ENCODE measurements at regions not wholly inside any gene's neighbourhood (a gene's known extent, or its start where the extent isn't known, plus 50 kb on each side); places are given as distances from the start of the nearest gene placed in this dataset.

DNA sequence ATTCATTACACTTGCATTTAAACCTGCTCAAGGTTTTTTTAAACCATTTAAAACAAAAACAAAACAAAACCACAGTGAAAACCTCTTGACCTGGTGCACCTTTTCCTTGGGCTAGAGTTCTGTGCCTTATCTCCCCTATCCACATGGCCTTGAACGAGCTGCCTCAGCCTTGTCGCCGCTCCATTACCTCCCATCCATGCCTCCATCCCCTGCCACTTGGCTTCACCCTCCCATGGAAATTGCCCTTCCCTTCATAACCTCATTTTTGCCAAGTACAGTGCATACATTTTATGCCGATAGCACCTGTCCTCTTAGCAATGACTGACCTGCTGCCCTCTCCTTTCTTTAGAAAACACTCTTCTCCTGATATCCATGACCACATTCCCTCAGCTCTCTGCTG lies 188.6 kb upstream of the ASIC2 start:
- TF ChIP-seq, protein P1, sequence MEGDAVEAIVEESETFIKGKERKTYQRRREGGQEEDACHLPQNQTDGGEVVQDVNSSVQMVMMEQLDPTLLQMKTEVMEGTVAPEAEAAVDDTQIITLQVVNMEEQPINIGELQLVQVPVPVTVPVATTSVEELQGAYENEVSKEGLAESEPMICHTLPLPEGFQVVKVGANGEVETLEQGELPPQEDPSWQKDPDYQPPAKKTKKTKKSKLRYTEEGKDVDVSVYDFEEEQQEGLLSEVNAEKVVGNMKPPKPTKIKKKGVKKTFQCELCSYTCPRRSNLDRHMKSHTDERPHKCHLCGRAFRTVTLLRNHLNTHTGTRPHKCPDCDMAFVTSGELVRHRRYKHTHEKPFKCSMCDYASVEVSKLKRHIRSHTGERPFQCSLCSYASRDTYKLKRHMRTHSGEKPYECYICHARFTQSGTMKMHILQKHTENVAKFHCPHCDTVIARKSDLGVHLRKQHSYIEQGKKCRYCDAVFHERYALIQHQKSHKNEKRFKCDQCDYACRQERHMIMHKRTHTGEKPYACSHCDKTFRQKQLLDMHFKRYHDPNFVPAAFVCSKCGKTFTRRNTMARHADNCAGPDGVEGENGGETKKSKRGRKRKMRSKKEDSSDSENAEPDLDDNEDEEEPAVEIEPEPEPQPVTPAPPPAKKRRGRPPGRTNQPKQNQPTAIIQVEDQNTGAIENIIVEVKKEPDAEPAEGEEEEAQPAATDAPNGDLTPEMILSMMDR (IDR thresholded peaks at IDR 0.05), result no peak
- TF ChIP-seq POLR2A (IDR thresholded peaks at IDR 0.05), result no peak

All from testis (tissue), 2 donors.